GM12874 (cell line): ENCODE measurements at regions not wholly inside any gene's neighbourhood (a gene's known extent, or its start where the extent isn't known, plus 50 kb on each side); places are given as distances from the start of the nearest gene placed in this dataset.

Experiments used
- CTCF ChIP-seq: IDR thresholded peaks from 2 replicates; pipeline ENCODE4 v1.5.1; 2011; ENCODE audit warnings: low read depth, mild to moderate bottlenecking, control low read depth, low read length, moderate library complexity; ENCODE audit not compliant: insufficient read depth

GRCh38 chr5:67310740-67311139 is 114.1 kb upstream of the CD180 start:
- TF ChIP-seq CTCF, result no peak

- TF ChIP-seq CTCF, result no peak
These were observed 113.6 kb upstream of the CD180 start for GRCh38 chr5:67310169-67310568.

GRCh38 chr5:67308988-67309688 is 112.5 kb upstream of the CD180 start:
- no peak for TF ChIP-seq CTCF

GRCh38 chr5:67306965-67307607 is 110.5 kb upstream of the CD180 start:
- TF ChIP-seq CTCF, result no peak

- TF ChIP-seq CTCF, result no peak
These were observed 109.5 kb upstream of the CD180 start for GRCh38 chr5:67305913-67306710.

GRCh38 chr5:67305401-67305800 is 108.8 kb upstream of the CD180 start:
- TF ChIP-seq CTCF, result no peak

GRCh38 chr5:67303356-67303755 is 106.8 kb upstream of the CD180 start:
- no peak for TF ChIP-seq CTCF
